ENCODE measurements at regions not wholly inside any gene's neighbourhood (a gene's known extent, or its start where the extent isn't known, plus 50 kb on each side); places are given as distances from the start of the nearest gene placed in this dataset.

GRCh38 chr2:142581491-142581890 is 296.0 kb upstream of the KYNU start:
- WGBS (ENCODE audit: insufficient coverage): no CpG with 5 or more reads among the region's 1 CpG
- Histone ChIP-seq H3K27ac (ENCODE audit: low read length in 2 of 2) (no peak overlapping the region), H2AFZ (ENCODE audit: insufficient read depth, low read depth, low read length, poor library complexity, severe bottlenecking) (no peak overlapping the region), H3K27me3 (replicated peaks in 1 of 4; ENCODE audit: control extremely low read depth in 1 of 4, control insufficient read depth in 3 of 4, insufficient read depth in 4 of 4, low read length in 3 of 4) (no peaks in the 10 kb centered on the region), H3K9ac (ENCODE audit: low read length) (no peak overlapping the region), H3K9me3 (ENCODE audit: control extremely low read depth in 1 of 3, control insufficient read depth in 2 of 3, insufficient read depth in 1 of 3, low read length in 2 of 3) (no peaks in the 10 kb centered on the region), H3K79me2 (ENCODE audit: control insufficient read depth, insufficient read depth, low read length) (no peaks in the 10 kb centered on the region), H4K20me1 (ENCODE audit: control insufficient read depth, insufficient read depth, low read length, poor library complexity, severe bottlenecking) (no peaks in the 10 kb centered on the region), H3K4me3 (ENCODE audit: control extremely low read depth in 1 of 5, extremely low read depth in 1 of 5, insufficient read depth in 1 of 5, low read depth in 2 of 5, low read length in 4 of 5) (no peak overlapping the region), H3K4me1 (ENCODE audit: control insufficient read depth in 2 of 2, insufficient read depth in 2 of 2, low read length in 2 of 2) (no peaks in the 10 kb centered on the region), H3K4me2 (replicated peaks; ENCODE audit: low read depth, low read length, poor library complexity, severe bottlenecking) (no peak overlapping the region), H3K36me3 (replicated peaks in 1 of 2; ENCODE audit: control extremely low read depth in 1 of 2, control insufficient read depth in 1 of 2, extremely low read depth in 1 of 2, insufficient read depth in 2 of 2, low read length in 1 of 2) (no peaks in the 10 kb centered on the region)
- TF ChIP-seq, protein P1, sequence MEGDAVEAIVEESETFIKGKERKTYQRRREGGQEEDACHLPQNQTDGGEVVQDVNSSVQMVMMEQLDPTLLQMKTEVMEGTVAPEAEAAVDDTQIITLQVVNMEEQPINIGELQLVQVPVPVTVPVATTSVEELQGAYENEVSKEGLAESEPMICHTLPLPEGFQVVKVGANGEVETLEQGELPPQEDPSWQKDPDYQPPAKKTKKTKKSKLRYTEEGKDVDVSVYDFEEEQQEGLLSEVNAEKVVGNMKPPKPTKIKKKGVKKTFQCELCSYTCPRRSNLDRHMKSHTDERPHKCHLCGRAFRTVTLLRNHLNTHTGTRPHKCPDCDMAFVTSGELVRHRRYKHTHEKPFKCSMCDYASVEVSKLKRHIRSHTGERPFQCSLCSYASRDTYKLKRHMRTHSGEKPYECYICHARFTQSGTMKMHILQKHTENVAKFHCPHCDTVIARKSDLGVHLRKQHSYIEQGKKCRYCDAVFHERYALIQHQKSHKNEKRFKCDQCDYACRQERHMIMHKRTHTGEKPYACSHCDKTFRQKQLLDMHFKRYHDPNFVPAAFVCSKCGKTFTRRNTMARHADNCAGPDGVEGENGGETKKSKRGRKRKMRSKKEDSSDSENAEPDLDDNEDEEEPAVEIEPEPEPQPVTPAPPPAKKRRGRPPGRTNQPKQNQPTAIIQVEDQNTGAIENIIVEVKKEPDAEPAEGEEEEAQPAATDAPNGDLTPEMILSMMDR (IDR thresholded peaks at IDR 0.05): no peak
- TF ChIP-seq EZH2 (IDR thresholded peaks at IDR 0.05; ENCODE audit: borderline replicate concordance, insufficient read depth, low read depth, low read length, poor library complexity, severe bottlenecking): no peak
- CTCF ChIA-PET: no interaction called here
- POLR2A ChIA-PET: no interaction called here
- ATAC-seq (ENCODE audit: low read depth): no peak
- Mint-ChIP-seq H3K27ac (no peak overlapping the region), H3K4me1 (peaks cover 5% of the 10 kb centered on the region), H3K4me3 (no peak overlapping the region), H3K9me3 (ENCODE audit: insufficient read depth) (no peaks in the 10 kb centered on the region), H3K27me3 (peaks cover 3% of the 10 kb centered on the region)
- DNase-seq: no peak
- intact Hi-C loops (cut with micrococcal nuclease): no loop called here

DNA sequence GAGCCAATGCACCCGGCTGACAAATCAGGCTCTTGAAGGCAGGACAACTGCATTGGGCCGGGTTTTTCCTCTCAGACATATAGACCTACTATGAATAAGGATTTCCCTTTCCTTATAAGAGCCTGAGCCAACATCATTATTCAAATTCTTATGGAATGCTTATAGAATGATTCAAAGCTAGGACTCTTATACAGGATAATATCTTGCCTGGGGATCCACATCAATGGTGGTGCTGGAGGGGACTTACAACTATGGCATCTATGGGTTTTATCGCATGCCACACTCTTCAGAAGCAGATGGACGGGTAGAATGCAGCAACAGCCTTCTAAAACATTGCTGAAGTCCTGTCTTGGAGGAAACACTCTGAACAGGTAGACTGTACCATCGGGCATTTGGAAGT is 296.8 kb upstream of the KYNU start:
- Histone ChIP-seq H3K4me2 (replicated peaks; ENCODE audit: low read depth, low read length, poor library complexity, severe bottlenecking) (no peak overlapping the region), H3K9me3 (ENCODE audit: control extremely low read depth in 1 of 3, control insufficient read depth in 2 of 3, insufficient read depth in 1 of 3, low read length in 2 of 3) (no peaks in the 10 kb centered on the region), H3K79me2 (ENCODE audit: control insufficient read depth, insufficient read depth, low read length) (no peaks in the 10 kb centered on the region), H4K20me1 (ENCODE audit: control insufficient read depth, insufficient read depth, low read length, poor library complexity, severe bottlenecking) (no peaks in the 10 kb centered on the region), H2AFZ (ENCODE audit: insufficient read depth, low read depth, low read length, poor library complexity, severe bottlenecking) (no peak overlapping the region), H3K4me1 (ENCODE audit: control insufficient read depth in 2 of 2, insufficient read depth in 2 of 2, low read length in 2 of 2) (no peaks in the 10 kb centered on the region), H3K4me3 (ENCODE audit: control extremely low read depth in 1 of 5, extremely low read depth in 1 of 5, insufficient read depth in 1 of 5, low read depth in 2 of 5, low read length in 4 of 5) (no peak overlapping the region), H3K27ac (ENCODE audit: low read length in 2 of 2) (no peak overlapping the region), H3K27me3 (replicated peaks in 1 of 4; ENCODE audit: control extremely low read depth in 1 of 4, control insufficient read depth in 3 of 4, insufficient read depth in 4 of 4, low read length in 3 of 4) (no peaks in the 10 kb centered on the region), H3K36me3 (replicated peaks in 1 of 2; ENCODE audit: control extremely low read depth in 1 of 2, control insufficient read depth in 1 of 2, extremely low read depth in 1 of 2, insufficient read depth in 2 of 2, low read length in 1 of 2) (no peaks in the 10 kb centered on the region), H3K9ac (ENCODE audit: low read length) (no peak overlapping the region)
- ChIA-PET POLR2A (no interaction called here), CTCF (no interaction called here)
- WGBS (ENCODE audit: insufficient coverage): 93% methylated on average over 4 of the region's 5 CpGs
- TF ChIP-seq EZH2 (IDR thresholded peaks at IDR 0.05; ENCODE audit: borderline replicate concordance, insufficient read depth, low read depth, low read length, poor library complexity, severe bottlenecking): no peak
- TF ChIP-seq, protein P1 (IDR thresholded peaks at IDR 0.05): no peak
- DNase-seq: no peak
- no peak overlapping the region for H3K4me3 Mint-ChIP-seq
- H3K27ac Mint-ChIP-seq: no peak overlapping the region
- H3K4me1 Mint-ChIP-seq: no peaks in the 10 kb centered on the region
- peaks cover 3% of the 10 kb centered on the region for H3K27me3 Mint-ChIP-seq
- intact Hi-C loops (cut with micrococcal nuclease): no loop called here
- no peak for ATAC-seq (ENCODE audit: low read depth)
- H3K9me3 Mint-ChIP-seq (ENCODE audit: insufficient read depth): no peaks in the 10 kb centered on the region

Measured in B cell (primary cell).